A673 (cell line): ENCODE measurements at regions not wholly inside any gene's neighbourhood (a gene's known extent, or its start where the extent isn't known, plus 50 kb on each side); places are given as distances from the start of the nearest gene placed in this dataset.

Source experiments
- CTCF ChIP-seq: fragments of 300-800, 200-600 bp; sonication (generic); conservative IDR thresholded peaks from 2 replicates; pipeline ENCODE4 v1.5.1; 2017; ENCODE audit warnings: low read depth, mild to moderate bottlenecking, antibody characterized with exemption, low read length, moderate library complexity, mixed read lengths
- EZH2 ChIP-seq: fragments of 200-600 bp; sonication (generic); IDR thresholded peaks from 2 replicates; pipeline ENCODE4 v1.6.1; 2017; ENCODE audit warnings: borderline replicate concordance, low read depth, mild to moderate bottlenecking, mixed read lengths, antibody characterized with exemption, low read length; ENCODE audit not compliant: poor library complexity, severe bottlenecking

- no peak for TF ChIP-seq CTCF
- TF ChIP-seq EZH2, result no peak
Measured at GRCh38 chr4:152217896-152218295, 318.0 kb downstream of the FBXW7 start.
